COR-L47 (cell line): ENCODE measurements at regions not wholly inside any gene's neighbourhood (a gene's known extent, or its start where the extent isn't known, plus 50 kb on each side); places are given as distances from the start of the nearest gene placed in this dataset.

Experiments used
- DNase-seq: peaks from one replicate; lab custom pipeline; 2025; lab: John Stamatoyannopoulos, UW

DNA sequence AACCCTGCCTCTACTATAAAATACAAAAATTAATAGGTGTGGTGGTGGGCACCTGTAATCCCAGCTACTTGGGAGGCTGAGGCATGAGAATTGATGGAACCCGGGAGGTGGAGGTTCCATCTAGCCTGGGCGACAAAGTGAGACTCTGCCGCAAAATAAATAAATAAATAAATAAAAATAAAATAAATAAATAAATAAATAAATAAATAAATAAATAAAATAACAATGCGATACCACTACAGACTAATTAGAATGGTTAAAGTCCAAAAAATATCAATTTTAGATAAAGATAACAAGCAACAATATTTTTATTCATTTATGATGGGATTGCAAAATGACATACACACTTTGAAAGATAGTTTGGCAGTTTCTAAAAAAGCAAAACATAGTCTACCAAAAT lies 1131.5 kb downstream of the SI start:
- no peak for DNase-seq

DNA sequence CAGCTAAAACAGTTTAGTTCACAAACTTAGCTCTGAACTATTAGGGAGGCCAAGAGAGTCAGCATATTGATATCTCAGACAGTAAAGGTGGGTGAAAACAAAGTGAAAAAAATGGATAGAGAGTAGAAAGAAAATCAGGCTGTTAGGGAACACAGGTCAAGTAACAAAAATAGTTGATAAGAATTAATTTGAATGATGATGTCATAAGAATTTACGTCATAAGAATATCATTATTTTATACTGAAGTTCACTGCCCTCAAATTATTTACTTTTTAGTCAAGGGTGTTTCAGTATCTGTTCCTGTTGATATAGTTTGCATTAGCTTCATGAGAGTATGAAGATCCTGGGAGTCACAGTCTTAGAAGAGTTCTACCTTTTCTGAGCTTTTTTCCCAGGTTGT lies 1134.6 kb downstream of the SI start:
- DNase-seq: no peak

DNA sequence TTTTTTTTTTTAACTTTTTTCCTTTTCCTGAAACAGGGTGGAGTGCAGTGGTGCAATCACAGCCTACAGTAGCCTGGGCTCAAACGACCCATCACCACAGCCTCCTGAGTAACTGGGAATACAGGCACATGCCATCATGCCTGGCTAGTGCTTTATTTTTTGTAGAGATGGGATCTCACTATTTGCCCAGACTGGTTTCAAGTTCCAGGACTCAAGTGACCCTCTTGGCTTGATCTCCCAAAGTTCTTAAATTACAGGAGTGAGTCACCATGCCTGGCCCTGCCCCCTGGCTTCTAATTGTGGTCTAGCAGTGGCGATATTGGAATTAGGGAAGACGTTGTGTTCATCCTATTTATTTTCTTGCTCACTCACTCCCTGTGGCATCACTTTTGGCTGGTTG lies 1138.4 kb downstream of the SI start:
- no peak for DNase-seq

DNA sequence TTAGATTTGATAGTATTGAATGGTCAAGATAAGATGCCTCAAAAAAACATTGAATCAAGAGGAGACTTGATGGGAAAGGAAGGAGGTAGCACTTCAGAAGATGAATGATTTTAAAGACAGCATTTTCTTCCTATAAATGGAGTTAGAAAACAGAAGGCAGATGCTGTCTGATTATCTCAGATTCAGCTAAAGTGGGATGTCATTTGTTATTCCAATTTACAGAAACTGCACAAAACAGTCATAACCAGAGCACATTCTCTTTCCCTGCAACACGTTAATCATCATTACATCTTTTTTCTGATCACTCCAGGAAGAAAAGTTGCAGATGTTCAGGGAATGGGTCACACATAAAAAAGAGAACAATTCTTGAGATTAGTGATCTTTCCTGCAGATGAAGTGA lies 1141.8 kb downstream of the SI start:
- no peak for DNase-seq

DNA sequence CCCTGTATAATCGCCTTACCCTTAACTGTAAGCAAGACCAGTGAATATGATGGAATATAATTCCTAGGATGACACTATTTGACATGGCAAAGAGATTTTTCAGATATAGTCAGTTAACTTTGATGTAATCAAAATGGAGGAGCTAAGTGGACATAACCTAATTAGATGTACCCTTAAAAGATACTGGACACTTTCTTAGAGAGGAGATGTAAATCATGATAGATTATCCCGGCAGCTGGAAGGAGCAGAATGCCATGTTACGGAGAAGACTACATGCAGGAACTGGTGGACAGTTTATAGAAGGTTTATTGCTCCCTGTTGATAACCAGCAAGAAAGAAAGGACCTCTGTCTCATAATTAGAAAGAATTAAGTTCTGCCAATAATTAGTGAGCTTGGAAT lies 1142.9 kb downstream of the SI start:
- no peak for DNase-seq

DNA sequence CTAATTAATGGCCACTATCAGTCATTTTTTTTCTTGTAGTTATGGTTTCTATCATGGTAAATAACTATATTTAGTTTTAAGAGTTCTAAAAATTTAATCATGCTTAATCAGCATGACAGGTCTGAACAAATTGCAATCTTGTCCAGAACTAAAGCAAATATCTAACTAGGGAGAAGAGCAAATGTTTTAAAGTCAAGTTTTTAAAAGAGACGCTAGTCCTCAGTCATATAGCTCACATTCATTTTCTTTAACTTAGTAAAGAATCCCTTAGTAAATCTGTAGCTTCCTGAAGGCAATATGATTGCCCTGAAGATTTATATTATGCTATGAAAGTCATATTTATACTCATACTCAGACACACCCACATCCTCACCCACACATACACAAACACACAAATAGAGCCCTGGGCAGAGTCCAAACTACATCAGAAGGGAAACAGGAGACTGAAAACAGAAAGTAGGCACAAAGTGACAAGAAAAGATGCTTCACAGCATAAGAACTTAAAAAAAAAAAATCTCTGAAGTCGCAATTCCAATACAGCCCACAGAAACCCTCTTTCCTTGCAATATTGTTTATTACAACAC lies 1149.1 kb downstream of the SI start:
- DNase-seq: no peak

DNA sequence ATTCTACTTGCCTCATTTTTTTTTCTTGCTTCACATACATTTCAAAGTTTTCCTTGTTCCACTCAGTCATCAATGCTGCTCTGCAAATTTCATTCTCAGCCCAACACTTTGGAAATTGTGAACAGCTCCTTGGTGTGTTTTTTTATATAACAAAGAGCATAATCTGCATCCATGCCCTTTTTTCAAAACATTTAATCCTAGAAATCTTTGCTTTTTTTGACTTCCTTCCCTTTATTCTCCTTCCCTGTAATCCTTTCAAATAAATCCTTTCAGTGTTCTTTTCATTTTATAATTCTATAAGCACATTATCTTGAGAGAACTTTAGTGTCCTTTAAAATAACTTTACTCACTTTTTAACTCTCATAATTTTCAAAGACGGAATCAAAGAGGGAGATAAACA lies 1150.8 kb downstream of the SI start:
- DNase-seq: no peak

DNA sequence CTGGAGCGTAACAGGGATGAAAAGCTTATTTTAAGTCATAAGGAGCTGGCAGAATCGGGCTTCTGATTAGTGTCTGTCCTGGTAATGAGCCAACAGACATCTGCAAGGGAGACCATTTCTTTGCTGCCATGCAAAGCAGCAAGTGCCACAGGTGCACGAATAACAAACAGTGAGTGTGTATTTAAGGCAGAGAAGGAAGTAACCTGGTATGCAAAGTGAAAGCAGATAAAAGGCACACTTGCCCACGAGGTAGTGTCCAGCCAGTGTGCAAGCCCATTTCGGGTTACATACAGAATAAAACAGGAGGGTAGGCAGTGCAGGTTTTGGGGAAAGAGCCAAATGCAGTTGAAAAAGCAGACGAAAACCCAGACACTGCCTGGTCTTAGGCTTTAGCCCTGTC lies 1153.7 kb downstream of the SI start:
- DNase-seq: peak; percentile 25

DNA sequence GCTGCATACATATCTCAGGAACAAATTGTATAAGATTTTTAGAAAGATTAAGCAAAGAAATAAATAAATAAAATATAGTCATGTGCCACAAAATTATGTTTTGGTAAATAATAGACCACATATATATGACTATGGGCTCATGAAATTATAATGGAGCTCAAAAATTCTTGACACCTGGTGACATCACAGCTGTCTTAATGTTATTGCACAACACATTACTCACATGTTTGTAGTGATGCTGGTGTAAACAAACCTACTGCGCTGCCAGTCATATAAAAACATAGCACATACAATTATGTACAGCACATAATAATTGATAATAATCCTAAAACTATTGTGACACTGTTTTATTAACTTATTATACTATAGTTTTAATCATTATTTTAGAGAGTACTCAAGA lies 1159.1 kb downstream of the SI start:
- DNase-seq: no peak

DNA sequence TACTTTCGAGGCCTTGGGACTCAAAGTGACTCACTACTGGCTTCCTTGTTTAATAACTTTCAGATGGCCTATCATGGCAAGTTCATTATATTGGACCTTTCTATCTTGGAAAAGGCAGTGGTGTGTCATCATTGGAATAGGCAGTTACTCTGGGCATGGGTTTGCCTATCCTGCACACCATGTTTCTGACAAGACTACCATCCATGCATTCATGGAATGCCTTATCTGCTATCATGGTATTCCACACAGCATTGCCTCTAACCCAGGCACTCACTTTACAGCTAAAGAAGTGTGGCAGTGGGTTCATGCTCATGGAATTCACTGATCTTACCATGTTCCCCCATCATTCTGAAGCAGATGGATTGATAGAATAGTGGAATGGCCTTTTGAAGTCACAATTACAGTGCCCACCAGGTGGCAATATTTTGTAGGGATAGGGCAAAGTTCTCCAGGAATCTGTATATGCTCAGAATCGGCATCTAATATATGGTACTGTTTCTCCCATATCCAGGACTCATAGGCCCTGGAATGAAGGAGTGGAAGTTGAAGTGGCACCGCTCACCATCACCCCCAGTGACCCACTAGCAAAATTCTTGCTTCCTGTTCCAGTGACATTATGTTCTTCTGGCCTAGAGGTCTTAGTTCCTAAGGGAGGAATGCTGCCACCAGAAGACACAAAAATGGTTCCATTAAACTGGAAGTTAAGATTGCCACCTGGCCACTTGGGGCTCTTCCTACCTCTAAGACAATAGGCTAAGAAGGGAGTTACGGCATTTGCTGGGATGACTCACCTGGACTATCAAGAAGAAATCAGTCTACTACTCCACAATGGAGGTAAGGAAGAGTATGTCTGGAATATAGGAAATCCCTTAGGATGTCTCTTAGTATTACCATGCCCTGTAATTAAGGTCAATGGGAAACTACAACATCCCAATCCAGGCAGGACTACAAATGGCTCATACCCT lies 1161.4 kb downstream of the SI start:
- DNase-seq: no peak

DNA sequence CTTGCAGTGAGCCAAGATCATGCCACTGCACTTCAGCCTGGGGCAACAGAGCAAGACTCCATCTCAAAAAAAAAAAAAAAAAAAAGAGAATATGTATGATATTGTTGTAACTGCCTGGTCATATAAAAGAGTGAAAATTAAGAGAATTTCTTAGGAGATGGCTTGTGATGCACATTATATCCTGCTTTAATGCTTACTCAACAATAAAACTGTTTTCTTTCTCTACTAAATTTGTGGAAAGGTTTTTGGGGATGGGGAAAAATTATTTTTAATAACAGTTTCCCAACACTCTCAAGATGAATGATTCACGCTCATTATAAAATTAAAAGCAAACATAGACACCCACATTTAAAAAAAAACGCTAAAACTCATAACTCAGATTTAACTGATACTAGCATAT lies 1163.0 kb downstream of the SI start:
- no peak for DNase-seq

DNA sequence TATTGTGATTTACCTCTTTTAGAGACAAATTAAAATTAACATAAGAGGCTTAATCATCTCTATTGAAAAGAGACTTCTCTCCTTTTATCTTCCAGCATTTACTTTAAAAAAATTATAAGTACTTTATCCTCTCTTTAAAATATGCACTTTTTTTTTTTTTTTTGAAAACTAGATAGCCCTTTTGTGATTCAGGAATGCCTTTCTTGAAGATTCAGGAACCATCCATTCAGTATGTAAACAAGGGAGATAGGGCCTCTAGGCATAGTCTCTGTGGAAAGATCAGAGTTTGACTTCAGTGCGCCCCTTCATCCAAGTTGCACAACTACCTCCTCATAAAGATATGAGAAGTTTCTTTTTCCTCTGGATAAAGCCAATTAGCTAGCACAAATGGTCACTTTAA lies 1163.7 kb downstream of the SI start:
- DNase-seq: no peak

DNA sequence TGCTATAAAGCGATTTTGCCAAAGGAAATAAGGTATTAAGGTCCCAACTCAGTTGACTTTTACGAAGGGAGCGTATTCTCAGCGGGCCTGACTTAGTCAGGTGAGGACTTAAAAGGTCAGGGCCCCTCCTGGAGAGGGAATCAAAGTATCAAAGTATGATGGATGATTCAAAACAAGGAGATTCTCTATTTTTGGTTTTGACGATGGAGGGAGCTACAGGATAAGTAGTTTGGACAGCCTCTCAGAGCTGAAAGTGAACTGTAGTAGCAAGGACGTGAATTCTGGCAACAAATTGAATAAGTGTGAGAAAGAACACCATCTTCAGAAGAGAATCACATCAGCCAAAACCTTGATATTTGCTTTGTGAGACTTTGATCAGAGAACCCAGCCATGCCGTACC lies 1186.5 kb downstream of the SI start:
- DNase-seq: no peak

DNA sequence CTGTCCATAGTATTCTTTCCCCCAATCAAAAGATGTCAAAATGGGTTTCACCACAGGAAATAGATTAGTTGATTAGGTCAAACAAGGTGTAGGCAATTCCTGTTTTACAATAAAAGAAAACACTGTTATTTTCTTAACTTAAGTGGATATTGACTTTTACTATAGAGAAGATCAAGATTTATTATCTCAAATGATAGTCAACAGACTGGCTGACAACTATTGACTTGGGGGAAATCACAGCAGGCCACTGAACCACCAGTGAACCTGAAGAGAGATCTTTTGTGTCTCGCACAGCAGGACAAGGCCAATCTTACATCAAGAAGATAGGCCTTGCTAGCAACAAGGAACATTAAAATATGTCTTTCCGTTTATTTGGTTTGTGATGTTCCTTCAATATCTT lies 1187.6 kb downstream of the SI start:
- peak; percentile 85 for DNase-seq

DNA sequence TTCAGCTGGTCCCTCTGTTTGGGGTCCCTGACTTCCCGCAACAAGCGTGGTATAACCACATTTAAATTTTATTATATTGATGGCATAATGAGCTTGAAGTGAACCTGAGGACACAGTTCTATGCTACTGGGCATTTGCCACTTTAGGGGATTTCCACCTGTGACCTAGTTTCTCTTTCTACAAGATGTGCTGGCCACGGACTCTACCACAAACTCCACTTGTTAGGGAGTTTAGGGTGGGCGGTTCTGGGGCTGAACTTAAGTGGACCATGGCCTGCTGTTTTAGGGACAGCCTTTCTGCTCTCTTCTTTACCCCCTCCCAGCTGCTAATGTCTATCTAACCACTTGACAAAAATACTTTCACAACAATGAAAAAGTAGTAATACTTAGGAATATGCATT lies 1199.1 kb downstream of the SI start:
- no peak for DNase-seq

DNA sequence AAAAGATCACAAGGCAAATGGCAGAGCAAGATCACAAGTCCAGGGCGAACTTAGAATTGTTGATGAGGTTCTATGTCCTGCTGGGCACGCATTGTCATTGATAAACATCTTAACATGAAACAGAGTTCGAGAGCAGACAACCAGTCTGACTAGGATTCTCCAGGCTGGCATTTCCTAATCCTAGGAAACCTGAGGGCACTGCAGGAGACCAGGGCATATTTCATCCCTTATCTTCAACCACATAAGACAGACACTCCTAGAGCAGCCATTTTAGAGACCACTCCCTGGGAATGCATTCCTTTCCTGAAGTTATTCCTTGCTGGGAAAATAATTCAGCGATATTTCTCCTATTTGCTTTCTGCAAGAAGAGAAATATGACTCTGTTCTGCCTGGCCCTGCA lies 1199.9 kb downstream of the SI start:
- no peak for DNase-seq

DNA sequence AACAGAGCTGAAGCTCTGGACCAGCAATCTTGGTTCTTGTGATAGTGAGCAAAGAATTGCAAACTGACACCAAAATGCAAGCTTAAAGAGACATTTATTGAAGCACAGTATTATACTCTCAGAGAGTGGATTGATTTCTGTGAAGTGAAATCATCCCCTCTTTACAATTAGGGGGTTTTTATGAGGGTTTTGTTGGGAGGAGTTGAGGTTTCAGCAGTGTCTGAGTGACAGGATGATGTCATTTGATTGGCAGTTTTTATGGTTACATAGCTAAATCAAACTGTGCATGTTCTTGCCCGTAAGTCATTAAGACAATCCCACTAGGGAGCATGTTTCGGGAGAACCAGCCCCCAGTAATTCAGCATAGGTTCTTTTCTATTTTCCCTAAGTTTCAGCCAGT lies 1200.5 kb downstream of the SI start:
- no peak for DNase-seq

DNA sequence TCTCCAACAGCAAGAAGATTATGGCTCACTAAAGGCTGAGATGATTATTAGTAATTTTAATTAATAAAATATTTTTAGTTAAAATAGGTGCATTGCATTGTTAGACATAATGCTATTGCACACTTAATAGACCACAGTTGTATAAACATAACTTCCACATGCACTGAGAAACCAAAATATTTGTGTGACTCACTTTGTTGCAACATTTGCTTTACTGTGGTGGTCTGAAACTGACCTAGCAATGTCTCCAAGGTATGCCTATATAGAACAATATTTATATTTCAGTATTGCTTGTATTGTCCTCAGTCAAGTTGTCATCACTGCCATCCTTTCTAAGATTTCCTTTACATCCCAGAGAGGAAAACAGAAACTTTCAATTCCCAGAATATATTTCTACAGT lies 1215.2 kb downstream of the SI start:
- no peak for DNase-seq

DNA sequence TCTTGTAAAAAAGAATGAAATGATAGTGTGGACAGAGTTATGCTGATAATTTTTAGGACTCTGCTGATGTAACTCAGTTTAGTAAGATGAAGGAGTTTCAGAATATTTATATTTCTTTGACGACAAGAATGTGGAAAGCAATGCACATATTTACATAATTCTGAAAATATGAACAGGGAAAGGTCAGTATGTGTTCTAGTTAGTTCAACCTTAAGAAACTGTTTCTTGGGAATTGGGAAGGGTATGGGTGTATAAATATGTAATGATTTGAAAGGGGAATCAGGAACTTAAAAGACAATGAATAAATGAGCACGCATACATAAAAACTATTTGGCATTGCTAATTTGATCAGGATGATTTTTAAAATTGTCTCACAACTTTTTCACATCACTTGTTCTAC lies 1226.1 kb downstream of the SI start:
- DNase-seq: no peak

DNA sequence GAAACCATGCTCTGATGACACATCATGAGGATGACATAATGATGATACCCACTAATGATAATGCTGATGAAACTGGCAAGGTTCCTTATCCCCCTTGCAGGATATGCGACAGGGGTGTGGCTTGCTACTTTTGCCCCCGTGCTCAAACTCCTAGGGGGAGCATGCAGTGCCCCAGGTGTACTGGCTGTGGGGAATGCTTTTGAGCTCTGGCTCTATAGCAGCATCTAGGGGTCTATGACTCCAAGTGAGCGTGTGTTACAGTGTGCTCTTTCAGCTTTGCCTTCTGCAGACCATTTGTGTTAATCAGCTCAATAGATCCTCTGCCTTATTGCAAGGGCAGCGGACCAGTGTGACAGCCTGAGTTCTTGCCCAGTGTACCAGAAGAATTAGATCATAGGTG lies 1239.5 kb downstream of the SI start:
- DNase-seq: no peak

DNA sequence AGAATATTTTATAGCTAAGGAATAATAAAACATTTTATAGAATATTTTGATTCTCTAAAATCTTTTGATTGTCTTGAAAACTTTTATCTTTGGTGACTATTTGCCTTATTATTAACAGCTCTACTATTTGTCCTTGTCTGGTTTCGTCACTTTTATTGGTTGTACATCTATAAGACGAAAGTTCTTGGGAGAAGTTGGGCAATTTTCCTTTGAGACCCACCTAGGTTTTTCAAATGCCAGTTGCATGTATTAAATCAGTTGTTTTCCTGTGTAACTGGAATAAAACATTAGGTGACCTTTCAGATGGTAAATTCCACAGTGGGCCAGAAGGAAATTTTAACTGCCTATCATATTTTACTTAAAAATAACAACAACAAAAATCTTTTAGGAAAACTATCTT lies 1245.7 kb downstream of the SI start:
- no peak for DNase-seq

DNA sequence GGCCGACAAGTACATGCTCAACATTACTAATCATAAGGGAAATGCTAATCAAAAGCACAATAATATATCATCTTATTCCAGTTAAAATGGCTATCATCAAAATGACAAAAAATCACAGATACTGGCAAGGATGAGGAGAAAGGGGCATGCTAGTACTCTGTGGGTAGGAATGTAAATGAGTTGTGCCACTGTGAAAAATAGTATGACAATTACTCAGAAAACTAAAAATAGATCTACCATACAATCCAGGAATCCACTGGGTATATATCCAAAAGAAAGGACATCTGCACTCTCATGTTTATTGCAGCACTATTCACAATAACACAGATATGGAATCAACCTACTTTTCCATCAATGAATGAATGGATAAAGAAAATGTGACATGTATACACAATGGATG lies 1256.5 kb downstream of the SI start:
- DNase-seq: no peak

DNA sequence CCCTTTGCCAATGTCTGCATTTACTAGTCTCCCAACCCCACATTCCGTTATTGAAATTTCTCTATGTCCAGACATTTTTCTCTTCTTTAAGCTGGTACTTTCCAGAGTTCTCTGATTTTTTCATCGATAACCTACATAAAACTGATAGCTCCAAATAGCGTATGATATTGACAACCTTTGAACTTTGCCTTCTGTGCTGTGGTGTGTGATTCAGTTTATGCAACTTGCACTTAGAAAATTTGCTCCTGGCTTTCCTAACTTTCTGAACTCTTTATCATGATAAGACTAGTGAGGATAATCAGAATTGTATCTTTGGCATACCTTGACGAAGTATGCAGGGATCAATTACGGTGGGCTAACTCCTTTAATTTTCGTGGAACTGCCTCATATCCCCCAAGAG lies 1261.3 kb downstream of the SI start:
- no peak for DNase-seq

DNA sequence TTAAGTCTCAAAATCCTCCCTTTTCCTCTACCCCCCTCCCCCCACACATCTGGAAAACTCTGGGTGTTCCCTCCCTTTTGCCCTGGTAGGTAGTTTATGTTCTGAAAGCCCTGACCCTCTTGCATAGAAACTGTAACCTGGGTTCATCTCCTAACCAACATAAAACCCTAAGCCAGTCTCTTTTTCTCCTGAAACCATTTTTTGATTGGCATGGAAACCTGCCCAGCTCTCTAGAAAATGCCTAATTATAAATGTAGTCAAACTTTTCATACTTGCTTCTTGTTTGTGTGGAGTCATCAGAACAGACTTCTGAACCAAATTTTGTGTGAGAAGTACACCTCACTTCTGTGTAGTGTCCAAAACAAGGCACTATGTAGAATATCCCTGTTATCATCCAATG lies 1264.4 kb downstream of the SI start:
- no peak for DNase-seq
